HEK293T (cell line): ENCODE measurements at regions not wholly inside any gene's neighbourhood (a gene's known extent, or its start where the extent isn't known, plus 50 kb on each side); places are given as distances from the start of the nearest gene placed in this dataset.

Source experiments
- CTCF ChIA-PET: fragments of 350-600 bp; formaldehyde crosslinking; extraction: SDS; loops from one replicate; lab custom pipeline; 2021; ENCODE audit warnings: antibody characterized with exemption, inconsistent platforms; lab: Yijun Ruan, JAX
- POLR2A ChIA-PET: fragments of 350-600 bp; formaldehyde crosslinking; extraction: SDS; loops from one replicate; lab custom pipeline; 2020; ENCODE audit warnings: antibody characterized with exemption, inconsistent platforms; lab: Yijun Ruan, JAX
- DNase-seq: peaks from one replicate; pipeline ENCODE4 v3.0.0; 2012; ENCODE audit warnings: mixed read lengths; ENCODE audit errors: extremely low spot score
- ARNT ChIP-seq: fragments of 450-650 bp; IDR thresholded peaks from 2 replicates; pipeline ENCODE4 v1.6.1; 2017; ENCODE audit warnings: mild to moderate bottlenecking
- BHLHE40 ChIP-seq: fragments of 450-650 bp; IDR thresholded peaks from 2 replicates; pipeline ENCODE4 v1.6.1; 2016; ENCODE audit warnings: mild to moderate bottlenecking, moderate library complexity, borderline replicate concordance
- CTBP1 ChIP-seq: fragments of 450-650 bp; IDR thresholded peaks from 2 replicates; pipeline ENCODE4 v1.6.1; 2016; ENCODE audit warnings: borderline replicate concordance
- ELF4 ChIP-seq: fragments of 450-650 bp; IDR thresholded peaks from 2 replicates; pipeline ENCODE4 v1.6.1; 2017; ENCODE audit warnings: antibody characterized with exemption
- FOXA1 ChIP-seq: fragments of 450-650 bp; IDR thresholded peaks from 2 replicates; pipeline ENCODE4 v1.6.1; 2016; ENCODE audit warnings: mild to moderate bottlenecking
- FOXK2 ChIP-seq: fragments of 450-650 bp; IDR thresholded peaks from 2 replicates; pipeline ENCODE4 v1.6.1; 2016; ENCODE audit warnings: mild to moderate bottlenecking
- FOXM1 ChIP-seq: fragments of 450-650 bp; IDR thresholded peaks from 2 replicates; pipeline ENCODE4 v1.6.1; 2017; ENCODE audit warnings: mild to moderate bottlenecking, borderline replicate concordance
- HDGF ChIP-seq: fragments of 450-650 bp; IDR thresholded peaks from 2 replicates; pipeline ENCODE4 v1.6.1; 2017; ENCODE audit warnings: antibody characterized with exemption, borderline replicate concordance
- L3MBTL2 ChIP-seq: fragments of 450-650 bp; conservative IDR thresholded peaks from 2 replicates; pipeline ENCODE4 v1.6.1; 2016; ENCODE audit warnings: mild to moderate bottlenecking
- LEF1 ChIP-seq: fragments of 450-650 bp; IDR thresholded peaks from 2 replicates; pipeline ENCODE4 v1.6.1; 2017; ENCODE audit warnings: mild to moderate bottlenecking, borderline replicate concordance
- NFRKB ChIP-seq: fragments of 450-650 bp; IDR thresholded peaks from 2 replicates; pipeline ENCODE4 v1.6.1; 2016; ENCODE audit warnings: mild to moderate bottlenecking, moderate library complexity
- SP1 ChIP-seq: fragments of 450-650 bp; IDR thresholded peaks from 2 replicates; pipeline ENCODE4 v1.6.1; 2017
- SUZ12 ChIP-seq: fragments of 450-650 bp; IDR thresholded peaks from 2 replicates; pipeline ENCODE4 v1.6.1; 2016; ENCODE audit warnings: mild to moderate bottlenecking
- TARDBP ChIP-seq: fragments of 450-650 bp; IDR thresholded peaks from 2 replicates; pipeline ENCODE4 v1.6.1; 2016
- ZNF384 ChIP-seq: fragments of 450-650 bp; IDR thresholded peaks from 2 replicates; pipeline ENCODE4 v1.6.1; 2016
- TF ChIP-seq, protein P1 (sequence below): fragments of 450-650 bp; IDR thresholded peaks from 2 replicates; pipeline ENCODE4 v1.6.1; 2016

DNA sequence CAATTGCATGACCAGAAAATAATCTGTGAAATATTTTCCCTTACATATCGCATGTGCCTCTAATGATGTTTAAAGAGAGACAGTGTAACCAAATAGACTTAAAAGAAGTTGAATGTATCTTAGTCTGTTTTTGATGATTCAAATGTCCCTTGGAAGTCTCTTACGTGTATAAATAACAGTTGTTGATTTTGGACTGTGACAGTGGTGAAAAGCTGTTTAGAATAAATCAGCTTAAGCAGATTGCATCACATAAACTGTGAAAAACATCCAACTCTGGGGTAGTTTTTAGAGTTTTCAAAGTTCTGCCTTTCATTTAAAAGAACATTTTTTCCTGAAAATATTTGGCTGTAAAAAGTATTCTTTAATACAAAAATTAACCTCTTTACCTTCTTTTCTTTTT, 301.1 kb downstream of the PRR16 start:
- CTCF ChIA-PET = no interaction called here
- POLR2A ChIA-PET = no interaction called here
- no peak for DNase-seq
- no peak for TF ChIP-seq SUZ12
- TF ChIP-seq ZNF384 = no peak
- no peak for TF ChIP-seq ELF4
- no peak for TF ChIP-seq LEF1
- TF ChIP-seq NFRKB = no peak
- TF ChIP-seq BHLHE40 = no peak
- TF ChIP-seq FOXM1 = no peak
- TF ChIP-seq CTBP1 = no peak

DNA sequence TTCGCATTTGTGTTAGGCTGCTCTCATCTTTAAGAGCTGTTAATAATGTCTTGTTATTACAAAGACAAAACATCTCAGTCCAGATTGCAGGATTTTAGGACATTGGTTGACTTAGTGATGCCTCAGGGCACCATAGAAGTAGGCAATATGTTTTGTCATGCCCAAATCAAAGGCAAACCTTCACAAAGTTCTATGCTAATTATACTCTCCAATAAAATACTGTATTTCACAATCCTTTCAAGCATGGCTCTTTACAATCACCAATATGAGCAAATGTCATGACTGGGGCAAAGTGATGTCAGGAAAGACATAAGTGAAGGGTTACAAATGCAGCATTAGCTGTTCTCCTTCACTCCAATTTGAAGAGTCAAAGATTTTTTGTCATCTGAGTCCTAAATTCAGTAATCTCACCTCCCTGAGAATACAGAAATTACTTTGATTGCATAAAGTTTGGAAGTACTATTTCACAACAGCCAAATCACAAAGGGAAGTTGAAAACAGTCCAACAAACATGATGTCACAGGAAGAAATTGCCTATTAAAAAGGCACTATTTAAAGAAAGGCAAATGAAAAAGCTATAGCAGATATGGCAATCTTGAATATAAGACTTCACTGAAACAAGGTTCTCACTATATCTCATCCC, 303.2 kb downstream of the PRR16 start:
- TF ChIP-seq FOXM1 (no peak), SUZ12 (no peak), FOXA1 (no peak), NFRKB (no peak), TARDBP (no peak), BHLHE40 (no peak), ZNF384 (no peak), LEF1 (no peak), HDGF (no peak)
- TF ChIP-seq, protein P1, sequence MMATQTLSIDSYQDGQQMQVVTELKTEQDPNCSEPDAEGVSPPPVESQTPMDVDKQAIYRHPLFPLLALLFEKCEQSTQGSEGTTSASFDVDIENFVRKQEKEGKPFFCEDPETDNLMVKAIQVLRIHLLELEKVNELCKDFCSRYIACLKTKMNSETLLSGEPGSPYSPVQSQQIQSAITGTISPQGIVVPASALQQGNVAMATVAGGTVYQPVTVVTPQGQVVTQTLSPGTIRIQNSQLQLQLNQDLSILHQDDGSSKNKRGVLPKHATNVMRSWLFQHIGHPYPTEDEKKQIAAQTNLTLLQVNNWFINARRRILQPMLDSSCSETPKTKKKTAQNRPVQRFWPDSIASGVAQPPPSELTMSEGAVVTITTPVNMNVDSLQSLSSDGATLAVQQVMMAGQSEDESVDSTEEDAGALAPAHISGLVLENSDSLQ = no peak
- ChIA-PET CTCF (no interaction called here), POLR2A (no interaction called here)
- no peak for DNase-seq

DNA sequence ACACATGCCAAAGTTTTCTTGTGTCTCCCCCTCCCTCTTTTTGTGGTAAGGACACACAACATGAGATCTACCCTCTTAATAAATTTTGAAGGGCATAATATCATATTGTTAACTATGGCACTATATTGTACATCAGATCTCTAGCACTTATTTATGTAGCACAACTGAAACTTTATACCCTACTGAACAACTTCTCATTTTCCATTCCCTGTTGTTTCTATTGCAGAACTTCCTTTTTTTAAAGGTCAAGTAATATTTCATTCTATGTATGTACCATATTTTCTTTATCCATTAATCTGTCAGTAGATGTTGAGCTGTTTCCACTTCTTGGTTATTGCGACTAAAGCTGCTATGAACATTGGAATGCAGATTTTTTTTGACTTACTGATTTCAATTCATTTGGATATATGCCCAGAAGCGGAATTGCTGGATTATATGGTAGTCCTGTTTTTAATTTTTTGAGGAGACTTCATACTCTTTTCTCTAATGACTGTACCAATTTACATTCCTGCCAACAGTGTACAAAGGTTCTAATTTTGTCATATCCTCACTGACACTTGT, 305.3 kb downstream of the PRR16 start:
- CTCF ChIA-PET = no interaction called here
- POLR2A ChIA-PET = no interaction called here
- TF ChIP-seq ELF4 (no peak), SP1 (no peak), TARDBP (no peak), SUZ12 (no peak)
- DNase-seq = no peak

DNA sequence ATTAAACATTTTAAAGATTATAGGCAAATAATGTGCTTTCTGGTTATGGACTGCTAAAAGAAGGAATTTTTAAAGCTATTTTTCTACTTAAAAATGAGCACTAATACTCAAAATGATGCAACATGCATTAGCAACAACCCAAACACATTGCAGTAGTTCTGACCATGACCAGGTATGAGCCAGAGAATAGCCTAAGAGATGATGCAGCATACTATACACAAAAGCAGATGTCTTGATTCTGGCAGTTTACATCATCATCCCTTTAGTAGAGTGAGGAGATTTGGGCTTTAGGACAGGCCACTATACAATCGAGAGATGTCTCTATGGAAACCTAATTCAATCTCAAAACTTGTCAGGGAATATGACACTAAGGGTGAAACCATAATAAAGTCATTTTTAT, 307.1 kb downstream of the PRR16 start:
- ChIA-PET POLR2A (no interaction called here), CTCF (no interaction called here)
- no peak for DNase-seq
- no peak for TF ChIP-seq CTBP1
- no peak for TF ChIP-seq BHLHE40
- no peak for TF ChIP-seq LEF1
- TF ChIP-seq SUZ12 = no peak
- TF ChIP-seq ARNT = no peak
- no peak for TF ChIP-seq SP1
- TF ChIP-seq, protein P1 = no peak
- no peak for TF ChIP-seq ELF4
- TF ChIP-seq ZNF384 = no peak
- no peak for TF ChIP-seq FOXA1
- no peak for TF ChIP-seq FOXK2
- no peak for TF ChIP-seq FOXM1
- no peak for TF ChIP-seq HDGF
- no peak for TF ChIP-seq NFRKB
- no peak for TF ChIP-seq L3MBTL2
- TF ChIP-seq TARDBP = no peak

DNA sequence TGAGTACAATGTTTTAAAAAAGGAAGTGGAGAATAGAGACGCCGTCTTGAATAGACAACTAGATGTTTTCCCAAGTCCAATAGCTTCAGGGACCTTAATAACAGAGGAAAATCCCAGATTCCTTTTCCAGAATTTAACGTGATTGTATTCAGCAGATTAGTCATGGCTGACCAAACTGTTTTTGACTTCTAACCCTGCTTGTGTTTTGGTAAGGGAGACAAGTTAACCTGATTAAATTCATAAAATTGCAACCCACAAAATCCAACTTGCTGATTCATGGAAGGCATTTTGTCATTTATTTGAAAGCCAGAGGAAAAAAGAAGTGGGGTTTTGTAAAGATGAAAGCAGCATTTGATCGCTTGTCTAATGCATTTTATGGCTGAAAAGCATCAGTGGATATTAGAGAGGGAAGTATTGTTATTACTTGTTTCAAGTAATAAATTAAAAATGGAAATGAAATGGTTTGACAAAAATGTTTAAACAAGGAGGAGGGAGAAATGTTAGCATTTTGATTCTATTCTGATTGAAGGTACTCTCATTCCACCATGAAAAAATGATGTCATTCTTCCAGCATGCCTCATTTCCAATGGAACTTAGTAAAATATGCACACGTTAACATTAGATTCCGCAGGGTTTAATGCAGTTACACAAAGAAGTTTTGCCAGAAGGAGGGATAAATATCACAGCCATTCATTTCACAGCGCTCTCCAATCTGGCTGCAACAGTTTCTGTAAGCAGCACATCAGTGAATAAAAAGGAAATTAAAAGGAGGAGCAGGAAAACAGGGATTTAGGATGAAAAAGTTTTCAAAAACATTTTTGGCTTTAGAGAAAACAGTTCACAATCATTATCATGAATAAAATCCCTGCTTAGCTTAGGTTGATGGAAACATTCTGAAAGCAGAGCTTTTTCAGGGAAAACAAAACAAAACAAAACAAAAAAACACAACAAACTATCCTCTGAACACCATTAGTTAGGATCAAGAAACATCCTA, 314.7 kb downstream of the PRR16 start:
- CTCF ChIA-PET = no interaction called here
- TF ChIP-seq CTBP1 (no peak), SP1 (no peak), SUZ12 (no peak), ARNT (no peak), ZNF384 (no peak), ELF4 (no peak), FOXK2 (no peak), FOXA1 (no peak), TARDBP (no peak), NFRKB (no peak), LEF1 (no peak), L3MBTL2 (no peak), HDGF (no peak), BHLHE40 (no peak), FOXM1 (no peak)
- TF ChIP-seq, protein P1 = no peak
- POLR2A ChIA-PET = no interaction called here
- no peak for DNase-seq
